ENCODE measurements at regions not wholly inside any gene's neighbourhood (a gene's known extent, or its start where the extent isn't known, plus 50 kb on each side); places are given as distances from the start of the nearest gene placed in this dataset.
A peak's percentile ranks its signal among the peaks of the same experiment; 100 is the strongest.

DNA sequence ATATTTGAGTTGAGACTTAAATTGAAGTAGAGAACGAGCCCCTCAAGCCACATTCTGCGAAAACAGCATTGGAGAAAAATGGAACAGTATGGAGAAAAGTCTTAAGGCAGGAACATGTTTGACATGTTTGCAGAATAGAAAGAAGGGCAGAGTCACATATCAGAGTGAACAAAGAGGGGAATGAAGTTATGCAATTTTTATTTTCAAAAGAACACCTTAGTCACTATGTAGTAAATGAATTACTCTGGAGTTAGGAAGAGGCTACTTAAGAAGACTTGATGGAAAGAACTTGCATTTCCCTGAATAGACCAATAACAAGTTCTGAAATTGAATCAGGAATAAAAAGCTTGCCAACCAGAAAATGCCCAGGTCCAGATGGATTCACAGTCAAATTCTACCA, 391.4 kb upstream of the CDH19 start:
- DNase-seq (ENCODE audit: low read depth), result no peak
- TF ChIP-seq, protein P1, sequence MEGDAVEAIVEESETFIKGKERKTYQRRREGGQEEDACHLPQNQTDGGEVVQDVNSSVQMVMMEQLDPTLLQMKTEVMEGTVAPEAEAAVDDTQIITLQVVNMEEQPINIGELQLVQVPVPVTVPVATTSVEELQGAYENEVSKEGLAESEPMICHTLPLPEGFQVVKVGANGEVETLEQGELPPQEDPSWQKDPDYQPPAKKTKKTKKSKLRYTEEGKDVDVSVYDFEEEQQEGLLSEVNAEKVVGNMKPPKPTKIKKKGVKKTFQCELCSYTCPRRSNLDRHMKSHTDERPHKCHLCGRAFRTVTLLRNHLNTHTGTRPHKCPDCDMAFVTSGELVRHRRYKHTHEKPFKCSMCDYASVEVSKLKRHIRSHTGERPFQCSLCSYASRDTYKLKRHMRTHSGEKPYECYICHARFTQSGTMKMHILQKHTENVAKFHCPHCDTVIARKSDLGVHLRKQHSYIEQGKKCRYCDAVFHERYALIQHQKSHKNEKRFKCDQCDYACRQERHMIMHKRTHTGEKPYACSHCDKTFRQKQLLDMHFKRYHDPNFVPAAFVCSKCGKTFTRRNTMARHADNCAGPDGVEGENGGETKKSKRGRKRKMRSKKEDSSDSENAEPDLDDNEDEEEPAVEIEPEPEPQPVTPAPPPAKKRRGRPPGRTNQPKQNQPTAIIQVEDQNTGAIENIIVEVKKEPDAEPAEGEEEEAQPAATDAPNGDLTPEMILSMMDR (conservative IDR thresholded peaks at IDR 0.05; ENCODE audit: low read depth, low read length), result no peak
- no peak overlapping the region for H3K4me3 ChIP-seq (ENCODE audit: low read length)

GRCh38 chr18:66994790-66995189, 390.9 kb upstream of the CDH19 start:
- DNase-seq (ENCODE audit: low read depth), result no peak
- no peak overlapping the region for H3K4me3 ChIP-seq (ENCODE audit: low read length)
- TF ChIP-seq, protein P1 (conservative IDR thresholded peaks at IDR 0.05; ENCODE audit: low read depth, low read length), result no peak

DNA sequence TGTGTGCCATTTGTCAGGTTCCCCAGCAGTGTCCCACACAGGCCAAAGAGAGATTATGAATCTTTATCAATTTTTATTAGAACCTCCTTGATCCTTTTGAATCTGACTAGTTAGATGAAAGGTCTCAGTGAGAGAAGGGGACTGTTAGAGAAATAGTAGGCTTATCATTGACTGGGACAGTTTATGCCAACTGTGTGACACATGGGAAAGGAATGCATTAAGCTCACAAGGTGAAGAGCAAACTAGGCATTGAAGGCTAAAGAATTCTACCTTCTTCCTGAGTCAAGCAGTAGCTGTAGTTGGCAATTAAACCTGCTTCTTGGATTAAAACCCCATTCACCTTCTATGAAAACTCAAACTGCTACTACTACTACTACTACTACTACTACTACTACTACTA, 389.6 kb upstream of the CDH19 start:
- peak; percentile 30 for DNase-seq (ENCODE audit: low read depth)
- H3K4me3 ChIP-seq (ENCODE audit: low read length), result no peak overlapping the region
- TF ChIP-seq, protein P1 (conservative IDR thresholded peaks at IDR 0.05; ENCODE audit: low read depth, low read length), result no peak

DNA sequence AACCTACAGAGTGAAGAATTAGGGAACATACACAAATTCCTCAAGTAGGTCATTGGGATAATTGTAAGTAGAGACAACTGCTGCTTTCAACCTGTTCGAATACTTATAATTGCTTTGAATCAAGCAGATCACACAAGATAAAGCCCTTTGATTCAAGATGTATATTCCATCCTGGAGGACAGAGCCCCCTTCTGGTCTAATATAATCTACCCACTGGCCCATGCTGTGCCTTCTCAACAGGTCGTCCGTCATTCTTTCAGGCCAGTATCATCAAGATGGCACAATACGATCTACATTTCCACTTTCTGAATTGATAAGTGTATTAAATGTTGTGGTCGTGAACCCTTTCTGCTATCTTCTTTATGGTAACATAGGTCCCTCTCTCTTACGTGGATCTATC, 387.0 kb upstream of the CDH19 start:
- DNase-seq (ENCODE audit: low read depth), result no peak
- TF ChIP-seq, protein P1 (conservative IDR thresholded peaks at IDR 0.05; ENCODE audit: low read depth, low read length), result no peak
- no peak overlapping the region for H3K4me3 ChIP-seq (ENCODE audit: low read length)

GRCh38 chr18:66979009-66979408, 375.1 kb upstream of the CDH19 start:
- no peak for DNase-seq (ENCODE audit: low read depth)
- TF ChIP-seq, protein P1 (conservative IDR thresholded peaks at IDR 0.05; ENCODE audit: low read depth, low read length), result no peak
- no peak overlapping the region for H3K4me3 ChIP-seq (ENCODE audit: low read length)

GRCh38 chr18:66972681-66973080, 368.8 kb upstream of the CDH19 start:
- DNase-seq (ENCODE audit: low read depth), result no peak
- no peak overlapping the region for H3K4me3 ChIP-seq (ENCODE audit: low read length)
- TF ChIP-seq, protein P1 (conservative IDR thresholded peaks at IDR 0.05; ENCODE audit: low read depth, low read length), result no peak

DNA sequence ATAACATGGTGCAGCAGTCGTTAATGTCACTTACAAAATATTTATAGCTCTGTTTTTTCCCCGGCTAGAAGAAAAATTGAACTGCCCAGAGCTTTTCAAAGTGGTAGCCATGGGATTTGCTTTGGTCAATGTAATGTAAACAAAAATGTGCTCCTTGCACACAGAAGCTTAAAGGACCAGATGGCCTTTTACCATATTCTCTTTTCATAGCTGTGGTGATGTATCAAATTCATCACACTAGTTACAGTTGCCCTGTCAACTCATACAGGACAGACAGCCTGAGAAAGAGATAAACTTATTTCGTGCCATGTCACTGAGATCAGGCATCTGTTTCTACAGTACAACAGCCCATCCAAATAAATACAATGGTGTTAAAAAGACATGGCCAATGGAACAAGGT, 368.1 kb upstream of the CDH19 start:
- TF ChIP-seq, protein P1 (conservative IDR thresholded peaks at IDR 0.05; ENCODE audit: low read depth, low read length), result no peak
- H3K4me3 ChIP-seq (ENCODE audit: low read length), result no peak overlapping the region
- no peak for DNase-seq (ENCODE audit: low read depth)
